ENCODE measurements at regions not wholly inside any gene's neighbourhood (a gene's known extent, or its start where the extent isn't known, plus 50 kb on each side); places are given as distances from the start of the nearest gene placed in this dataset.

DNA sequence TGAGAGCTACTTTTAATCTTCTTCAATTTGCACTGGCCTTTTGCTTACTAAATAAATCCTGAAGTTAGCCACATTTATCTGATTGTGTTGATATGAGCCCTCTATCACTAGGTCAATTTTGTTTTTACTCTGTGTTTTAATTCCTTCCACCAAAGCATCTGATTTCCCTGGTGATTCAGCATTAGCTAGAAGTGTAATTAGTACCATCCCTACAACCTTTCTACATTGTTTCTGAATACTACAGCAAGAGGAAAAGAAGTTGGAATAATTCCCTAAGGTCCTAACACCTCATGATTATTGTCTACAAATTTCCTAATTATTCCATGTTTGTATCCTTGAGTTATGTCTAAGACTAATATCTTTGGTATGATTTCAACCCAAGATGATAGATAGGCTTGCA is 1093.6 kb downstream of the SUCLG1 start:
- TF ChIP-seq, protein P1, sequence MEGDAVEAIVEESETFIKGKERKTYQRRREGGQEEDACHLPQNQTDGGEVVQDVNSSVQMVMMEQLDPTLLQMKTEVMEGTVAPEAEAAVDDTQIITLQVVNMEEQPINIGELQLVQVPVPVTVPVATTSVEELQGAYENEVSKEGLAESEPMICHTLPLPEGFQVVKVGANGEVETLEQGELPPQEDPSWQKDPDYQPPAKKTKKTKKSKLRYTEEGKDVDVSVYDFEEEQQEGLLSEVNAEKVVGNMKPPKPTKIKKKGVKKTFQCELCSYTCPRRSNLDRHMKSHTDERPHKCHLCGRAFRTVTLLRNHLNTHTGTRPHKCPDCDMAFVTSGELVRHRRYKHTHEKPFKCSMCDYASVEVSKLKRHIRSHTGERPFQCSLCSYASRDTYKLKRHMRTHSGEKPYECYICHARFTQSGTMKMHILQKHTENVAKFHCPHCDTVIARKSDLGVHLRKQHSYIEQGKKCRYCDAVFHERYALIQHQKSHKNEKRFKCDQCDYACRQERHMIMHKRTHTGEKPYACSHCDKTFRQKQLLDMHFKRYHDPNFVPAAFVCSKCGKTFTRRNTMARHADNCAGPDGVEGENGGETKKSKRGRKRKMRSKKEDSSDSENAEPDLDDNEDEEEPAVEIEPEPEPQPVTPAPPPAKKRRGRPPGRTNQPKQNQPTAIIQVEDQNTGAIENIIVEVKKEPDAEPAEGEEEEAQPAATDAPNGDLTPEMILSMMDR (conservative IDR thresholded peaks at IDR 0.05; ENCODE audit: low read length) = no peak
- TF ChIP-seq EZH2phosphoT487 (IDR thresholded peaks at IDR 0.05; ENCODE audit: borderline replicate concordance) = no peak

All from Loucy (cell line).